Mucosa of rectum (tissue), 2 donors: ENCODE measurements at regions not wholly inside any gene's neighbourhood (a gene's known extent, or its start where the extent isn't known, plus 50 kb on each side); places are given as distances from the start of the nearest gene placed in this dataset.
"Not testable (repeated sequence)": the region's sequence is repeated elsewhere in the genome, so short reads cannot be mapped to it uniquely, and the experiment has no call there.

Experiments used
- H3K27ac ChIP-seq, 2 donors: one replicate each; pipeline ENCODE4 v1.7.0; 2013; ENCODE audit warnings: inconsistent platforms in 2 of 2, low read depth in 2 of 2, low read length in 2 of 2
- H3K27me3 ChIP-seq, 2 donors: one replicate each; pipeline ENCODE4 v1.7.0; 2013; ENCODE audit warnings: low read length in 2 of 2; ENCODE audit not compliant: control insufficient read depth in 2 of 2, insufficient read depth in 2 of 2
- H3K36me3 ChIP-seq, 2 donors: one replicate each; pipeline ENCODE4 v1.7.0; 2013; ENCODE audit warnings: low read length in 2 of 2; ENCODE audit not compliant: control insufficient read depth in 2 of 2, insufficient read depth in 2 of 2
- H3K4me1 ChIP-seq, 2 donors: one replicate each; pipeline ENCODE4 v1.7.0; 2013; ENCODE audit warnings: low read length in 2 of 2, mild to moderate bottlenecking in 1 of 2; ENCODE audit not compliant: control insufficient read depth in 2 of 2, insufficient read depth in 2 of 2
- H3K4me3 ChIP-seq, 2 donors: one replicate each; pipeline ENCODE4 v1.7.0; 2013; ENCODE audit warnings: low read length in 2 of 2
- H3K9ac ChIP-seq, 2 donors: one replicate each; pipeline ENCODE4 v1.7.0; 2013; ENCODE audit warnings: low read length in 2 of 2, low read depth in 1 of 2, mild to moderate bottlenecking in 1 of 2
- H3K9me3 ChIP-seq, 2 donors: one replicate each; pipeline ENCODE4 v1.7.0; 2013; ENCODE audit warnings: low read length in 2 of 2; ENCODE audit not compliant: control insufficient read depth in 2 of 2
- donor health status: healthy.
- donor health status: Normal muscosa, but diverticular disease.

GRCh38 chrX:99988532-99988931, 421.5 kb downstream of the PCDH19 start:
- not testable (repeated sequence) for H3K27ac ChIP-seq, H3K9me3 ChIP-seq, H3K4me3 ChIP-seq, H3K9ac ChIP-seq, H3K36me3 ChIP-seq, H3K4me1 ChIP-seq, H3K27me3 ChIP-seq

- H3K27ac ChIP-seq = no peak overlapping the region
- H3K9ac ChIP-seq = no peak overlapping the region
- H3K4me3 ChIP-seq = no peak overlapping the region
- no peaks in the 10 kb centered on the region for H3K27me3 ChIP-seq
- no peaks in the 10 kb centered on the region for H3K4me1 ChIP-seq
- H3K9me3 ChIP-seq = no peaks in the 10 kb centered on the region
- H3K36me3 ChIP-seq = no peaks in the 10 kb centered on the region
Observed at GRCh38 chrX:99973572-99974226, 436.4 kb downstream of the PCDH19 start.

GRCh38 chrX:99939883-99940232, 470.2 kb downstream of the PCDH19 start:
- Histone ChIP-seq H3K9ac (no peak overlapping the region), H3K36me3 (no peaks in the 10 kb centered on the region), H3K9me3 (no peaks in the 10 kb centered on the region), H3K4me3 (no peak overlapping the region), H3K4me1 (no peaks in the 10 kb centered on the region), H3K27ac (no peak overlapping the region), H3K27me3 (peaks cover 0 to 3% of the 10 kb centered on the region in 2 donors)

- H3K4me1 ChIP-seq, H3K36me3 ChIP-seq, H3K9me3 ChIP-seq, H3K9ac ChIP-seq, H3K27me3 ChIP-seq, H3K4me3 ChIP-seq, H3K27ac ChIP-seq: not testable (repeated sequence)
Observed at GRCh38 chrX:99939206-99939882, 470.7 kb downstream of the PCDH19 start.

GRCh38 chrX:99938464-99938863, 471.6 kb downstream of the PCDH19 start:
- Histone ChIP-seq H3K36me3 (no peaks in the 10 kb centered on the region), H3K27me3 (peaks cover 0 to 3% of the 10 kb centered on the region in 2 donors), H3K4me3 (no peak overlapping the region), H3K4me1 (no peaks in the 10 kb centered on the region), H3K9ac (no peak overlapping the region), H3K9me3 (no peaks in the 10 kb centered on the region), H3K27ac (no peak overlapping the region)

GRCh38 chrX:99933865-99934264, 476.2 kb downstream of the PCDH19 start:
- Histone ChIP-seq H3K4me3 (no peak overlapping the region), H3K27me3 (peaks cover 0 to 3% of the 10 kb centered on the region in 2 donors), H3K27ac (no peak overlapping the region), H3K9me3 (no peaks in the 10 kb centered on the region), H3K4me1 (no peaks in the 10 kb centered on the region), H3K9ac (no peak overlapping the region), H3K36me3 (no peaks in the 10 kb centered on the region)

- Histone ChIP-seq H3K9me3 (no peaks in the 10 kb centered on the region), H3K4me3 (no peak overlapping the region), H3K9ac (no peak overlapping the region), H3K4me1 (no peaks in the 10 kb centered on the region), H3K36me3 (no peaks in the 10 kb centered on the region), H3K27me3 (no peaks in the 10 kb centered on the region), H3K27ac (no peak overlapping the region)
Observed at GRCh38 chrX:99914635-99915034, 495.4 kb downstream of the PCDH19 start.

GRCh38 chrX:99913611-99914010, 496.5 kb downstream of the PCDH19 start:
- no peak overlapping the region for H3K4me3 ChIP-seq
- no peaks in the 10 kb centered on the region for H3K4me1 ChIP-seq
- no peak overlapping the region for H3K27ac ChIP-seq
- no peaks in the 10 kb centered on the region for H3K27me3 ChIP-seq
- H3K9me3 ChIP-seq = no peaks in the 10 kb centered on the region
- H3K9ac ChIP-seq = no peak overlapping the region
- H3K36me3 ChIP-seq = no peaks in the 10 kb centered on the region

- Histone ChIP-seq H3K4me1 (no peaks in the 10 kb centered on the region), H3K36me3 (no peaks in the 10 kb centered on the region), H3K9me3 (no peaks in the 10 kb centered on the region), H3K27ac (no peak overlapping the region), H3K9ac (no peak overlapping the region), H3K27me3 (no peaks in the 10 kb centered on the region), H3K4me3 (no peak overlapping the region)
Observed at GRCh38 chrX:99909946-99910345, 500.1 kb downstream of the PCDH19 start.

GRCh38 chrX:99901091-99901490, 509.0 kb downstream of the PCDH19 start:
- no peak overlapping the region for H3K27ac ChIP-seq
- H3K27me3 ChIP-seq = no peaks in the 10 kb centered on the region
- no peak overlapping the region for H3K9ac ChIP-seq
- H3K9me3 ChIP-seq = no peaks in the 10 kb centered on the region
- H3K4me3 ChIP-seq = no peak overlapping the region
- no peaks in the 10 kb centered on the region for H3K4me1 ChIP-seq
- H3K36me3 ChIP-seq = no peaks in the 10 kb centered on the region
